ENCODE measurements at regions not wholly inside any gene's neighbourhood (a gene's known extent, or its start where the extent isn't known, plus 50 kb on each side); places are given as distances from the start of the nearest gene placed in this dataset.

DNA sequence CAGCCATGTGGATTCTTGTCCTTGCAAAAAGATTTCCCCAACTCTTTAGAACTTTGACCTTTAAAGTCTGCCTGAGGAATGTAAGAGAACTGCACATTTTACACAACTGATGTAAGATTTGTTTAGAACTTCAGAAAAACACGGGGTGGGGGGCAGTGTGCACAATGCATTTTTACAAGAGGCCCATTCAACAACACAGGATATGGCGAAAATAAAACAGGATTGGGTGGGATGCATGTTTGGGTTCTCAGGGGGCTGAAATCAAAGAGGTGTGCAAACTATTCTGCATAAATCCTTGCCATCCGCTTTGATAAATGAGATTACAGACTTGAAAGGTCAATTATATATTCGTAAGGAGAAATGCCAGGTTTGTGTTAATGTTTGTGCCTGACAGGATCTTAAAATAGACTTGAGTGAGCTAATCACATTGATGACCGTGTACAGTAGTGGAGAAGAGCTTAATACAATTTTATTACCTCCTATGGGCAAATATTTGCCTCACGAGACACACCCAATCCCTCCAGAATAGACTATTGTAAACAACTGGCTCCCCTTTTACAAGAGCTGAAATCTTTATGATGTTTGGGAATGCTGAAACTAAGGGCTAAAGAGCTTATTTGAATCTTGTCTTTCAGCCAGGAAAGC lies 184.1 kb upstream of the LEF1 start:
- DNase-seq = no peak
- Histone ChIP-seq H3K9me2 (replicated peaks; ENCODE audit: insufficient read depth, low read length) (no peaks in the 10 kb centered on the region), H3K4me2 (ENCODE audit: low read depth, low read length) (no peak overlapping the region), H3K27ac (ENCODE audit: low read length) (no peak overlapping the region), H3K9ac (ENCODE audit: low read length) (no peak overlapping the region), H3K4me1 (ENCODE audit: low read length) (peaks cover 23% of the 10 kb centered on the region), H3K36me3 (replicated peaks; ENCODE audit: insufficient read depth, low read length) (no peaks in the 10 kb centered on the region), H3K79me2 (ENCODE audit: low read length) (no peaks in the 10 kb centered on the region), H3K9me3 (replicated peaks; ENCODE audit: insufficient read depth, low read length) (no peaks in the 10 kb centered on the region), H2AFZ (ENCODE audit: low read length) (no peak overlapping the region), H3K27me3 (replicated peaks; ENCODE audit: insufficient read depth, low read length) (no peaks in the 10 kb centered on the region), H3F3A (ENCODE audit: insufficient read depth, low read length) (peaks cover 12% of the 10 kb centered on the region), H3K4me3 (ENCODE audit: low read length) (no peak overlapping the region), H4K20me1 (ENCODE audit: insufficient read depth, low read length) (no peaks in the 10 kb centered on the region)
- TF ChIP-seq EZH2 (optimal IDR thresholded peaks at IDR 0.05; ENCODE audit: low read depth, low read length) (no peak), EZH2phosphoT487 (IDR thresholded peaks at IDR 0.05; ENCODE audit: low read length) (no peak), CTCF (IDR thresholded peaks at IDR 0.05; ENCODE audit: low read length) (no peak)

DNA sequence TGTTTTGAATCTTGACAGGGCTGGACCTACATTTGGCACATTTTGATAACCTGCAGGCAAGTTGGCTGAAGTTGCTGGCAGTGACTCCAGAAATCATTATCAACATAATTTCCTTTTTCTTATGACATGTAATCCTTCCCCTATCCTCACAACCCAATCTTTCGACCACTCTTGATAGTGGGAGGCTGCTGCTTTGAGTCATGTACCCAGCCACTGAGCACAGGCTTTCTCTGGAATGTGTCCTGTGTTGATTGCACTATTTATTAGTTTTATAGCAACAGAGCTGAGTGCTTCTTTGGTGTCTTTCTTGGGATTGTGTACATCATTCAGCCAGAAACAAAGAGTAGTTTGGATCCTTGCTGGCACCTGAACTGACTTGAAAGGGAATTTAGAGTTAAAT lies 183.1 kb upstream of the LEF1 start:
- Histone ChIP-seq H3K4me1 (ENCODE audit: low read length) (peaks cover 24% of the 10 kb centered on the region), H3K36me3 (replicated peaks; ENCODE audit: insufficient read depth, low read length) (no peaks in the 10 kb centered on the region), H3K4me2 (ENCODE audit: low read depth, low read length) (no peak overlapping the region), H3K27me3 (replicated peaks; ENCODE audit: insufficient read depth, low read length) (no peaks in the 10 kb centered on the region), H3K9ac (ENCODE audit: low read length) (no peak overlapping the region), H4K20me1 (ENCODE audit: insufficient read depth, low read length) (no peaks in the 10 kb centered on the region), H3K9me3 (replicated peaks; ENCODE audit: insufficient read depth, low read length) (no peaks in the 10 kb centered on the region), H2AFZ (ENCODE audit: low read length) (no peak overlapping the region), H3K4me3 (ENCODE audit: low read length) (no peak overlapping the region), H3K79me2 (ENCODE audit: low read length) (no peaks in the 10 kb centered on the region), H3K9me2 (replicated peaks; ENCODE audit: insufficient read depth, low read length) (no peaks in the 10 kb centered on the region), H3F3A (ENCODE audit: insufficient read depth, low read length) (peaks cover 12% of the 10 kb centered on the region), H3K27ac (ENCODE audit: low read length) (no peak overlapping the region)
- TF ChIP-seq EZH2phosphoT487 (IDR thresholded peaks at IDR 0.05; ENCODE audit: low read length) (no peak), CTCF (IDR thresholded peaks at IDR 0.05; ENCODE audit: low read length) (no peak), EZH2 (optimal IDR thresholded peaks at IDR 0.05; ENCODE audit: low read depth, low read length) (no peak)
- no peak for DNase-seq

DNA sequence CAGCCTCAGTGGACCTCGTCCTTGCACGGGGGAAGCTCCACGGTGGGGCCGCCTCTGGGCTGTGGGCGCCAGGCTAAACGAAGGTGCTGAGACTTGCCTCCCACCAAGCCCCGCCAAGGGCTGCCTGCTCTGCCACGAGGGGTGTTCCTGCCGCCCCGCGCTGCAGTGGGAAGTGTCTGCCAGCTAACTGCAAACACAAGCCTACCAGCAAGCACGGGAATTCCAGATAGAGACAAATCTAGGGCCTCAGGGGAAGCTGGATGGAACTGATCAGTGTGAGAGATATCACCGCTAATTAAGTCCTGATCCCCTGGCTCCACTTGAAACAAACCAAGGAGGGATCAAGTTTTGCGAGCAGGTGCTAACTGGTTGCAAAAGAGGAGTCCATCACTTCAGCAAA lies 181.6 kb upstream of the LEF1 start:
- DNase-seq = no peak
- Histone ChIP-seq H3K4me2 (ENCODE audit: low read depth, low read length) (no peak overlapping the region), H3K4me1 (ENCODE audit: low read length) (peaks cover 28% of the 10 kb centered on the region), H3K9me3 (replicated peaks; ENCODE audit: insufficient read depth, low read length) (no peaks in the 10 kb centered on the region), H4K20me1 (ENCODE audit: insufficient read depth, low read length) (no peaks in the 10 kb centered on the region), H3K27me3 (replicated peaks; ENCODE audit: insufficient read depth, low read length) (no peaks in the 10 kb centered on the region), H3F3A (ENCODE audit: insufficient read depth, low read length) (0 out of 2 replicates have a peak, but pooled peaks cover 4% of the 10 kb centered on the region), H2AFZ (ENCODE audit: low read length) (no peak overlapping the region), H3K4me3 (ENCODE audit: low read length) (no peak overlapping the region), H3K36me3 (replicated peaks; ENCODE audit: insufficient read depth, low read length) (no peaks in the 10 kb centered on the region), H3K9ac (ENCODE audit: low read length) (no peak overlapping the region), H3K9me2 (replicated peaks; ENCODE audit: insufficient read depth, low read length) (no peaks in the 10 kb centered on the region), H3K79me2 (ENCODE audit: low read length) (no peaks in the 10 kb centered on the region), H3K27ac (ENCODE audit: low read length) (no peak overlapping the region)
- TF ChIP-seq EZH2phosphoT487 (IDR thresholded peaks at IDR 0.05; ENCODE audit: low read length) = no peak
- TF ChIP-seq EZH2 (optimal IDR thresholded peaks at IDR 0.05; ENCODE audit: low read depth, low read length) = no peak
- TF ChIP-seq CTCF (IDR thresholded peaks at IDR 0.05; ENCODE audit: low read length) = no peak

Measured in MM.1S (cell line).